Stomach (tissue), 8 donors: ENCODE measurements at regions not wholly inside any gene's neighbourhood (a gene's known extent, or its start where the extent isn't known, plus 50 kb on each side); places are given as distances from the start of the nearest gene placed in this dataset.

ENCODE experiments used
- DNase-seq, 2 donors: peaks; one replicate each; pipeline versions ENCODE4 v3.0.0 to v3.0.0-alpha.2; 2013 to 2019
- H3K27ac ChIP-seq, 5 donors: fragments of 200-600 bp in 4 of 5; sonication (generic) in 4 of 5; one replicate each; pipeline ENCODE4 v1.5.1; 2013 to 2019; ENCODE audit warnings: mild to moderate bottlenecking in 1 of 5, moderate library complexity in 1 of 5
- H3K27me3 ChIP-seq, 3 donors: fragments of 200-600 bp; sonication (generic); one replicate each; pipeline ENCODE4 v1.5.1; 2017 to 2019; ENCODE audit warnings: mixed run types in 1 of 3
- H3K36me3 ChIP-seq, 4 donors: fragments of 200-600 bp; sonication (generic); 1 replicate in 3 of 4; 2 replicates in 1 of 4; pipeline ENCODE4 v1.5.1; 2016 to 2019
- H3K4me1 ChIP-seq, 4 donors: fragments of 200-600 bp; sonication (generic); one replicate each; pipeline ENCODE4 v1.5.1; 2016 to 2019
- H3K4me3 ChIP-seq, 4 donors: fragments of 200-600 bp; sonication (generic) in 3 of 4; one replicate each; pipeline ENCODE4 v1.5.1; 2016 to 2019; ENCODE audit warnings: mild to moderate bottlenecking in 1 of 4
- H3K9me3 ChIP-seq, 4 donors: fragments of 200-600 bp; sonication (generic); one replicate each; pipeline ENCODE4 v1.5.1; 2016 to 2019
- EP300 ChIP-seq: sonication (generic); formaldehyde crosslinking; IDR thresholded peaks from one replicate; pipeline ENCODE4 v1.6.1; 2017; ENCODE audit warnings: antibody characterized with exemption
- POLR2A ChIP-seq, 4 donors: fragments of 450-650 bp; IDR thresholded peaks; one replicate each; pipeline ENCODE4 v1.6.1; 2016; ENCODE audit warnings: antibody characterized with exemption in 4 of 4, control low read depth in 2 of 4, mild to moderate bottlenecking in 1 of 4, moderate library complexity in 1 of 4
- POLR2AphosphoS5 ChIP-seq, 3 donors: sonication (generic); formaldehyde crosslinking; IDR thresholded peaks; one replicate each; pipeline ENCODE4 v1.6.1; 2016; ENCODE audit warnings: antibody characterized with exemption in 3 of 3
- WGBS, 5 donors: extraction: QIAGEN DNeasy Blood & Tissue Kit in 3 of 5; methylation state at CpG; one replicate each; pipeline versions ENCODE4 v1.1.5 to v1.1.7; 2013 to 2018; 5-methylcytosine and 5-hydroxymethylcytosine counted together
- intact Hi-C: fragments of 100-400 bp; cut with DNase I; formaldehyde crosslinking; loops from one replicate; pipeline ENCODE4 v1.15.1; 2023; ENCODE audit warnings: low total_unique reads
- TF ChIP-seq, protein P1 (sequence below), 7 experiments: fragments of 450-650 bp in 4 of 7; fragments of 200-600 bp in 3 of 7; sonication (generic) in 3 of 7; IDR thresholded peaks; one replicate each; pipeline ENCODE4 v1.5.1; 2016 to 2019; ENCODE audit warnings: antibody characterized with exemption in 7 of 7, control low read depth in 2 of 7, mild to moderate bottlenecking in 1 of 7
- donor health status: healthy with polysubstance abuse.
- donor health status: Bipolar disorder and iron deficiency.
- donor health status: healthy.

DNA sequence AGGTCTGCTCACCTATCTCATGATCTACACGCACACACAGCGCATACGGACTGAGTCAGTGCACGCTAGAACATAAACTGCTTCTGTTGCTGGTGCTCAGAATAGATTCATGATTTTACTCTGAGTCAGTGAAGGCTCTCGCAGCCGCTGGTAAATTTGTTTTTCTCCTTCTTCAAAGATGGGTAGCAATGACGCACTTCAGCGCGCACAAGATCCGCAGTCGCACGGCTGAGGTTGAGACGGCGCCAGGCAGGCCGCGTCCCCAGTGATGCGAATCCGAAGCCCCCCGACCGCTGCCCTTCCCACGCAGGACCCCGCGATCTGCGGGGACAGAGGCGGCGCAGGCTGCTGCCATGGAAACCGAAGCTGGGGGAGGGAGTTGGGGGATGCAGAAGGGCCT lies 103.7 kb upstream of the USP29 start:
- no peak for DNase-seq
- Histone ChIP-seq H3K4me1 (no peaks in the 10 kb centered on the region), H3K27me3 (no peaks in the 10 kb centered on the region), H3K4me3 (no peak overlapping the region), H3K27ac (no peak overlapping the region), H3K9me3 (peaks cover 0 to 65% (median 32%) of the 10 kb centered on the region in 4 donors), H3K36me3 (no peaks in the 10 kb centered on the region)
- intact Hi-C loops: no loop called here
- WGBS, 5 donors: 80 to 90% (median 86%) methylated on average over 26 to 27 of the region's 27 CpGs
- TF ChIP-seq POLR2A (IDR thresholded peaks at IDR 0.05) (no peak), EP300 (no peak), POLR2AphosphoS5 (IDR thresholded peaks at IDR 0.05) (no peak)
- TF ChIP-seq, protein P1, sequence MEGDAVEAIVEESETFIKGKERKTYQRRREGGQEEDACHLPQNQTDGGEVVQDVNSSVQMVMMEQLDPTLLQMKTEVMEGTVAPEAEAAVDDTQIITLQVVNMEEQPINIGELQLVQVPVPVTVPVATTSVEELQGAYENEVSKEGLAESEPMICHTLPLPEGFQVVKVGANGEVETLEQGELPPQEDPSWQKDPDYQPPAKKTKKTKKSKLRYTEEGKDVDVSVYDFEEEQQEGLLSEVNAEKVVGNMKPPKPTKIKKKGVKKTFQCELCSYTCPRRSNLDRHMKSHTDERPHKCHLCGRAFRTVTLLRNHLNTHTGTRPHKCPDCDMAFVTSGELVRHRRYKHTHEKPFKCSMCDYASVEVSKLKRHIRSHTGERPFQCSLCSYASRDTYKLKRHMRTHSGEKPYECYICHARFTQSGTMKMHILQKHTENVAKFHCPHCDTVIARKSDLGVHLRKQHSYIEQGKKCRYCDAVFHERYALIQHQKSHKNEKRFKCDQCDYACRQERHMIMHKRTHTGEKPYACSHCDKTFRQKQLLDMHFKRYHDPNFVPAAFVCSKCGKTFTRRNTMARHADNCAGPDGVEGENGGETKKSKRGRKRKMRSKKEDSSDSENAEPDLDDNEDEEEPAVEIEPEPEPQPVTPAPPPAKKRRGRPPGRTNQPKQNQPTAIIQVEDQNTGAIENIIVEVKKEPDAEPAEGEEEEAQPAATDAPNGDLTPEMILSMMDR (IDR thresholded peaks at IDR 0.05): no peak

DNA sequence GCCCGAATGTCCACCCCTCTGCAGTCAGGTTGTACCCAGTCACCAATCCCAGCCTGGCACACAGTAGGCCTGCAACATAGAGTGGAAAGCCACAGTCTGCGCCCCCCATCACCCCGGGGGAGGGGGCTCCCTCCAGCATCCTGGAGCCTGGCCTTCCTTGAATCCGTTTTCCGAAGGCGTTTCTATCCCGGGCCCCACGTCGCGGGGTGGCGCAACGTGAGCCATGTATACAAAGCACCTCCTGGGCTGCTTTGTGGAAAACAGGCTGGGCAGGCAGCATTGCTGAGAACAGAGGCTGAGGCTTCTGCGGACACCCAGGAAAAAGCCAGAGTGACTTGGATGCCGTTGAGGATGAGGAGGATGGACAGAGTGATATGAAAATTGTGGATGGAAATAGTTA lies 103.3 kb upstream of the USP29 start:
- WGBS, 5 donors: 60 to 77% (median 64%) methylated on average over 12 to 14 of the region's 14 CpGs
- Histone ChIP-seq H3K4me3 (no peak overlapping the region), H3K27ac (no peak overlapping the region), H3K27me3 (no peaks in the 10 kb centered on the region), H3K4me1 (no peaks in the 10 kb centered on the region), H3K9me3 (peaks cover 0 to 69% (median 34%) of the 10 kb centered on the region in 4 donors), H3K36me3 (no peaks in the 10 kb centered on the region)
- TF ChIP-seq POLR2AphosphoS5 (IDR thresholded peaks at IDR 0.05): no peak
- no peak for TF ChIP-seq EP300
- TF ChIP-seq, protein P1 (IDR thresholded peaks at IDR 0.05): no peak
- TF ChIP-seq POLR2A (IDR thresholded peaks at IDR 0.05): no peak
- DNase-seq: no peak
- intact Hi-C loops: no loop called here

DNA sequence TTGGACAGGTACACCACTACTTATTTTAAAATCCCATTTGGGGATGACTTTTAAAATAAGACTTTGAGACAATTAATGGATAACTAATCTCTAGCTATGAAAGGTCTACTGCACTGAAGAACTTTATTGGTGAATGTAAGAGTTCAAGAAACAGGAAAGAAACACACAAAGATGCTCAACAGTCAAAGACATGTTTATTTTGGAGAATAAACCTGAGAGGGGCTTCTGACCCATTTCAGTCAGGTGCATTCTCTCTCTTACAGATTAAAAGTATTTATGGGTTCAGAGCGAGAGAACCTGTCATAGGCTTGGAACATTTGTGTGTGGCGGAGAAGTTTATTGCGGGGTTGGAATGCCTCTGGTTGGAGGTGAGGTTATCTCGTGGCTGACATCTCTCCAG lies 94.3 kb upstream of the USP29 start:
- no peak for DNase-seq
- intact Hi-C loops: no loop called here
- no peaks in the 10 kb centered on the region for H3K4me1 ChIP-seq
- WGBS, 5 donors: 73 to 87% (median 81%) methylated on average over 4 of the region's 4 CpGs
- H3K27ac ChIP-seq: no peak overlapping the region
- TF ChIP-seq, protein P1 (IDR thresholded peaks at IDR 0.05): no peak
- no peak for TF ChIP-seq POLR2A (IDR thresholded peaks at IDR 0.05)
- no peak for TF ChIP-seq POLR2AphosphoS5 (IDR thresholded peaks at IDR 0.05)
- TF ChIP-seq EP300: no peak
- H3K4me3 ChIP-seq: no peak overlapping the region
- no peaks in the 10 kb centered on the region for H3K36me3 ChIP-seq
- peaks cover 0 to 9% (median 0%) of the 10 kb centered on the region in 3 donors for H3K27me3 ChIP-seq
- H3K9me3 ChIP-seq: peaks cover 0 to 86% (median 43%) of the 10 kb centered on the region in 4 donors

DNA sequence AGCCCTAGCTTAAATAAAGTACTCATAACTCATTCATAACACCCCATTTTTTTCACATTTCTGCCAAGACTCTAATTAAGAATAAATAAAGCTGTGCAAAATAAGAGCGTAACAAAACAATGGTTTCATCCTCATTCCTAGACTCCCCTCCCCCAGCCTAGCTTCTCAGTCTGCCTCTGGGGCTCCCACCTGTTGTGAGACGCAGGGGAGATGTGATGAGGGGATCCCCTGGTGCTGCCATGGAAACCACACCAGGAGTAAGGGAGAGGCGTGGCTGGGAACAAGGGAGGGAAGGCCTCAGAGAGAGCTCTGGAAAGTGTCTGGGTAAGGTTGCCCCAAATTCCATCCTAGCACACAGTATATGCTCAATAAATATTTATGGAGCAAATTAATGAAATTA lies 93.3 kb upstream of the USP29 start:
- Histone ChIP-seq H3K9me3 (peaks cover 0 to 90% (median 47%) of the 10 kb centered on the region in 4 donors), H3K27me3 (peaks cover 0 to 9% (median 0%) of the 10 kb centered on the region in 3 donors), H3K36me3 (no peaks in the 10 kb centered on the region), H3K27ac (no peak overlapping the region), H3K4me1 (no peaks in the 10 kb centered on the region), H3K4me3 (no peak overlapping the region)
- intact Hi-C loops: no loop called here
- DNase-seq: no peak
- 53 to 85% (median 77%) methylated on average over 3 of the region's 3 CpGs for WGBS, 5 donors
- no peak for TF ChIP-seq POLR2A (IDR thresholded peaks at IDR 0.05)
- TF ChIP-seq, protein P1 (IDR thresholded peaks at IDR 0.05): no peak
- no peak for TF ChIP-seq EP300
- TF ChIP-seq POLR2AphosphoS5 (IDR thresholded peaks at IDR 0.05): no peak
